ENCODE measurements at regions not wholly inside any gene's neighbourhood (a gene's known extent, or its start where the extent isn't known, plus 50 kb on each side); places are given as distances from the start of the nearest gene placed in this dataset.

- no peak for FAIRE-seq
- WGBS (ENCODE audit: insufficient coverage, low coverage, missing lambda C conversion rate) = 0% methylated on average over 2 of the region's 3 CpGs
- no peaks in the 10 kb centered on the region for H3K79me2 ChIP-seq (ENCODE audit: control insufficient read depth, insufficient read depth, low read length)
- intact Hi-C loops (cut with micrococcal nuclease) = no loop called here
- no peaks in the 10 kb centered on the region for H3K36me3 ChIP-seq (ENCODE audit: control insufficient read depth, insufficient read depth, low read length)
- no peaks in the 10 kb centered on the region for H3K9me1 ChIP-seq (ENCODE audit: control insufficient read depth, insufficient read depth, low read length)
- no TSS peak for BruUV-seq (replicated peaks)
- no peak overlapping the region for H3K4me2 ChIP-seq (ENCODE audit: insufficient read depth, low read length)
- H3K27me3 ChIP-seq (ENCODE audit: control insufficient read depth in 2 of 2, insufficient read depth in 2 of 2, low read length in 2 of 2) = no peaks in the 10 kb centered on the region
- ChIA-PET CTCF (ENCODE audit: low intra/inter-chr PET ratio) (no interaction called here), POLR2A (no interaction called here)
- H2AFZ ChIP-seq (ENCODE audit: low read depth, low read length) = no peak overlapping the region
- no peak for ATAC-seq
- no peaks in the 10 kb centered on the region for H4K20me1 ChIP-seq (replicated peaks; ENCODE audit: control insufficient read depth, insufficient read depth, low read length)
- no peak overlapping the region for H3K9ac ChIP-seq (ENCODE audit: insufficient read depth in 1 of 2, low read depth in 2 of 2, low read length in 2 of 2)
- no peaks in the 10 kb centered on the region for H3K4me1 ChIP-seq (replicated peaks in 1 of 2; ENCODE audit: control insufficient read depth in 2 of 2, insufficient read depth in 2 of 2, low read length in 2 of 2)
- H3K9me3 ChIP-seq (replicated peaks; ENCODE audit: control insufficient read depth, insufficient read depth, low read depth, low read length) = no peaks in the 10 kb centered on the region
- in situ Hi-C loops (cut with MboI) = loop anchor here (25.0 kb wide), 1 partner anchor 821 kb away; no protein-coding TSS in a partner anchor
- H3K27ac ChIP-seq (ENCODE audit: extremely low read depth, low read depth, low read length) = no peak overlapping the region
- no peak overlapping the region for H3K4me3 ChIP-seq
- peak; percentile 61 for TF ChIP-seq ZFP36 (IDR thresholded peaks at IDR 0.05; ENCODE audit: low read depth, low read length, partially characterized antibody)
- TF ChIP-seq POU5F1 (IDR thresholded peaks at IDR 0.05; ENCODE audit: borderline replicate concordance, low read depth, low read length, partially characterized antibody) = no peak
- no peak for TF ChIP-seq SUPT5H (IDR thresholded peaks at IDR 0.05)
- TF ChIP-seq HDAC1 (IDR thresholded peaks at IDR 0.05) = no peak
- TF ChIP-seq GABPA (tag; conservative IDR thresholded peaks at IDR 0.05; ENCODE audit: low read depth) = no peak
- DNase-seq (ENCODE audit: extremely low read depth in 1 of 4, low spot score in 3 of 4) = no peak
These were observed 56.2 kb upstream of the SMIM21 start for GRCh38 chr18:75483662-75484061.

- Histone ChIP-seq H4K20me1 (replicated peaks; ENCODE audit: control insufficient read depth, insufficient read depth, low read length) (no peaks in the 10 kb centered on the region), H3K36me3 (ENCODE audit: control insufficient read depth, insufficient read depth, low read length) (no peaks in the 10 kb centered on the region), H3K27me3 (ENCODE audit: control insufficient read depth in 2 of 2, insufficient read depth in 2 of 2, low read length in 2 of 2) (no peaks in the 10 kb centered on the region), H3K9me3 (replicated peaks; ENCODE audit: control insufficient read depth, insufficient read depth, low read depth, low read length) (no peaks in the 10 kb centered on the region), H3K4me1 (replicated peaks in 1 of 2; ENCODE audit: control insufficient read depth in 2 of 2, insufficient read depth in 2 of 2, low read length in 2 of 2) (no peaks in the 10 kb centered on the region), H3K4me3 (no peak overlapping the region), H3K27ac (ENCODE audit: extremely low read depth, low read depth, low read length) (no peak overlapping the region), H3K9me1 (ENCODE audit: control insufficient read depth, insufficient read depth, low read length) (no peaks in the 10 kb centered on the region), H3K4me2 (ENCODE audit: insufficient read depth, low read length) (no peak overlapping the region), H2AFZ (ENCODE audit: low read depth, low read length) (no peak overlapping the region), H3K9ac (ENCODE audit: insufficient read depth in 1 of 2, low read depth in 2 of 2, low read length in 2 of 2) (no peak overlapping the region), H3K79me2 (ENCODE audit: control insufficient read depth, insufficient read depth, low read length) (no peaks in the 10 kb centered on the region)
- intact Hi-C loops (cut with micrococcal nuclease) = no loop called here
- TF ChIP-seq CTBP1 (IDR thresholded peaks at IDR 0.05; ENCODE audit: borderline replicate concordance) (no peak), ZNF785 (CRISPR knock-in tag; IDR thresholded peaks at IDR 0.05) (no peak), ZNF318 (IDR thresholded peaks at IDR 0.05; ENCODE audit: borderline replicate concordance in 1 of 2, low read depth in 1 of 2) (no peak), ILK (tag; IDR thresholded peaks at IDR 0.05; ENCODE audit: borderline replicate concordance, low read depth) (no peak)
- BruUV-seq (replicated peaks) = no TSS peak
- ChIA-PET POLR2A (no interaction called here), CTCF (ENCODE audit: low intra/inter-chr PET ratio) (no interaction called here)
- ATAC-seq = no peak
- in situ Hi-C loops (cut with MboI) = loop anchor here (25.0 kb wide), 1 partner anchor 821 kb away; no protein-coding TSS in a partner anchor
- DNase-seq (ENCODE audit: extremely low read depth in 1 of 4, low spot score in 3 of 4) = no peak
- no peak for FAIRE-seq
These were observed 55.4 kb upstream of the SMIM21 start for GRCh38 chr18:75482880-75483279.

All from K562 (cell line).